ENCODE measurements at regions not wholly inside any gene's neighbourhood (a gene's known extent, or its start where the extent isn't known, plus 50 kb on each side); places are given as distances from the start of the nearest gene placed in this dataset.
"Not testable (repeated sequence)": the region's sequence is repeated elsewhere in the genome, so short reads cannot be mapped to it uniquely, and the experiment has no call there.

DNA sequence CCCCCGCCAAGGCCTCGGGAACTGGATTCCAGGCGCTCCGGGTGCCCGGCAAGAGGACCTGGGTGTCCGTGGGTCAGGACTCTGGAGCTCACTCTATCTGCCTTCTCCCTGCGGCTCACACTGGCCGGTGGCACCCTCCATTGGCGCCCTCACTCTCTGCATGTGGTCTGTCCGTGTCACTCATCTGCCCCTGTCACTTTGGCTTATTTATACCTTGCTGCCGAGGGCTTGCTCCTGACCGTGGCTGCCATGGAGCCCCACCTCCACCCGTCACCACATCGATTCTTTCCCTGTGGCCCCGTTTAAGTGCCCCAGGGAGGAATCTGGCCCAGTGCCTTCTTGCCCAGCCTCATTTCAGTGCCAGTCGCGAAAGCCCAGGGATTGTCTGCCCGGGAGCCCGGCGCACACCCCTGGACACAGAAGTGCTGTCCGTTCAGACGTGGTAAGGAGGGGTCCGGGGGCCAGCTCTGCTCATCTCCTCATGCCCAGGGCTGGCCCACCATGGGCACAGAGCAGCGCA lies 113.5 kb downstream of the NPIPB11 start:
- H3K4me2 ChIP-seq (ENCODE audit: low read length); H3K9me3 ChIP-seq (ENCODE audit: low read length); H3K9me2 ChIP-seq (ENCODE audit: insufficient read depth, low read length); intact Hi-C loops (cut with micrococcal nuclease; ENCODE audit: unreplicated experiment); BruUV-seq (replicated peaks); DNase-seq (ENCODE audit: low spot score); H3K4me3 ChIP-seq (ENCODE audit: low read depth, low read length, poor library complexity, severe bottlenecking); H2AFZ ChIP-seq (ENCODE audit: low read length); CTCF ChIA-PET (ENCODE audit: unreplicated experiment); POLR2A ChIA-PET; H4K20me1 ChIP-seq (ENCODE audit: insufficient read depth, low read length); H3K27ac ChIP-seq (ENCODE audit: low read depth, low read length, poor library complexity, severe bottlenecking); H3K79me2 ChIP-seq (ENCODE audit: insufficient read depth, low read depth, low read length); H3K36me3 ChIP-seq (ENCODE audit: insufficient read depth, low read length): not testable (repeated sequence)
- peaks cover 19% of the 10 kb centered on the region for H3K4me1 ChIP-seq (ENCODE audit: insufficient read depth, low read length, poor library complexity, severe bottlenecking)

DNA sequence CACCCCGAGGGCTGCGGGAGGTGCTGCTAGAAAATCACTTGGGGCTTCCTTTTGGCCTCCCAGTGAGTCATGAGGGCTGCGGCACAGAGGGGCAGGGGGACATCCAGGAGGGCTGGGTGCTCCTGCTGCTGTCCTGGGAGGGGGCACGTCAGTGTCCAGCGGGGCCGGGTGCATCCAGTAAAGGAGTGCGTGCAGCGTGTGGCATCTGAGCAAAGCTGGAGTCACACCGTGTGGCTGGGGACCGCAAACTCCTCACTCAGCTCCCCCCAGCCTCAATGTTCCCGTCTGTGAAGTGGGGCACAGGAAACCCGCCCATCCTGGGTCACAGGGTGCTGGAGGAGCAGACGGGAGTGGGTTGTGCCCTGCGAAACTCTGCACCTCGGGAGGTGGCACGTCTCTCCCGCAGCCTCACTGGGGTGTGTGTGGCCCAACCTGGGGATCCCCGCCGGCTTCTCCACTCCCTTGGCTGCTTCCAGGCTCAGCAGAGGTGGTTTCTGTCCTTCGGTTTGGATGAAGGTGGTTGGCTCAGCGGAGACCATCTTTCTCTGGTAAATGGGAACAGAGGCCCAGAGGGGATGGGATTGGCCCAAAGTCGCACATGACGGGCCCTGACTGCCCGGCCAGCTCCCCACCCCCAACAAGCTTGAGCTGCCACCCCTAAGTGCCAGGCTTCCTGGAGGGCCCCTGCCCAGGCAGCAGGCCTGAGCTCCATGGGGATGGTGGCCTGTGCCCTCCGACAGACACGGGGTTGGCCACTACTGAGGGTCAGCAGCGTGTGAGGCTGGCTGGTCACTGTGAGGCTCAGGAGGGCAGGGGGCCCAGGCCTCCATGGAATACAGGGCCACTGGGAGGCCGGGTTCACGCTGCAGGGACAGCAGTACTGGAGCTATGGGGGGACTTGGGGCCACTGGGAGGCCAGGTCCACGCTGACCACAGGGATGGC lies 114.9 kb downstream of the NPIPB11 start:
- H3K36me3 ChIP-seq (ENCODE audit: insufficient read depth, low read length); H3K27ac ChIP-seq (ENCODE audit: low read depth, low read length, poor library complexity, severe bottlenecking); intact Hi-C loops (cut with micrococcal nuclease; ENCODE audit: unreplicated experiment); POLR2A ChIA-PET; DNase-seq (ENCODE audit: low spot score); CTCF ChIA-PET (ENCODE audit: unreplicated experiment); H3K79me2 ChIP-seq (ENCODE audit: insufficient read depth, low read depth, low read length); H3K9me2 ChIP-seq (ENCODE audit: insufficient read depth, low read length); H3K4me2 ChIP-seq (ENCODE audit: low read length); H3K9me3 ChIP-seq (ENCODE audit: low read length); H2AFZ ChIP-seq (ENCODE audit: low read length); H4K20me1 ChIP-seq (ENCODE audit: insufficient read depth, low read length); H3K4me3 ChIP-seq (ENCODE audit: low read depth, low read length, poor library complexity, severe bottlenecking); BruUV-seq (replicated peaks): not testable (repeated sequence)
- H3K4me1 ChIP-seq (ENCODE audit: insufficient read depth, low read length, poor library complexity, severe bottlenecking): peaks cover 19% of the 10 kb centered on the region

DNA sequence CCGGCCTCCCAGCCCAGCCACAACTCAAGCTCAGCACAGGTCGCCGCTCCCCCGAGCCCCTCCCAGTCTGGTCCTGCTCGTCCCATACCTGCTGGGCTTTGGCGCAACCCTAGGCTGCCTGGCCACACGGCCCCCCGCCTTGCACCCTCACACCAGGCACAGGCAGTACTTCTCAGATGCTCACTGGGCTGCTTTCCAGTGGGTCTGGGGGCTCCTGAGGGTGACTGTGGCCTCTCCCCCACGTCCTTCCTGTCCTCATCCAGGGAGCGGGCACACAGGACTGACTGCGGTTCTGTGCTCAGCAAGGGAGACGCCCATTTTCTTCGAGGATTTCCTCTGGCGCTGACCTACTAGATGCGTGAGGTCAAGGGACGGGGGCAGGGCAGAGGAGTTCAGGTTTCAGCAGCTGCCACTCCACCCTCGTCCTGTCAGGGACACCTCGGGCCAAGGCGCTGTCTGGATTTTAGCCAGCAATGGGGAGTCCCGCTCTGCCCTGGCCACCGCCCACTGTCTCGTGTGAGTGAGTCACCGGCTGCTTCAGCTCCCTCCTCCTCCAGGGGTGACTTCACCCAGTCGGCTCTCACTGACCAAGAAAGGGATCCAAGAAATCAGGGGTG lies 115.8 kb downstream of the NPIPB11 start:
- TF ChIP-seq EZH2phosphoT487 (IDR thresholded peaks at IDR 0.05; ENCODE audit: borderline replicate concordance, low read depth, low read length): no peak
- TF ChIP-seq, protein P1, sequence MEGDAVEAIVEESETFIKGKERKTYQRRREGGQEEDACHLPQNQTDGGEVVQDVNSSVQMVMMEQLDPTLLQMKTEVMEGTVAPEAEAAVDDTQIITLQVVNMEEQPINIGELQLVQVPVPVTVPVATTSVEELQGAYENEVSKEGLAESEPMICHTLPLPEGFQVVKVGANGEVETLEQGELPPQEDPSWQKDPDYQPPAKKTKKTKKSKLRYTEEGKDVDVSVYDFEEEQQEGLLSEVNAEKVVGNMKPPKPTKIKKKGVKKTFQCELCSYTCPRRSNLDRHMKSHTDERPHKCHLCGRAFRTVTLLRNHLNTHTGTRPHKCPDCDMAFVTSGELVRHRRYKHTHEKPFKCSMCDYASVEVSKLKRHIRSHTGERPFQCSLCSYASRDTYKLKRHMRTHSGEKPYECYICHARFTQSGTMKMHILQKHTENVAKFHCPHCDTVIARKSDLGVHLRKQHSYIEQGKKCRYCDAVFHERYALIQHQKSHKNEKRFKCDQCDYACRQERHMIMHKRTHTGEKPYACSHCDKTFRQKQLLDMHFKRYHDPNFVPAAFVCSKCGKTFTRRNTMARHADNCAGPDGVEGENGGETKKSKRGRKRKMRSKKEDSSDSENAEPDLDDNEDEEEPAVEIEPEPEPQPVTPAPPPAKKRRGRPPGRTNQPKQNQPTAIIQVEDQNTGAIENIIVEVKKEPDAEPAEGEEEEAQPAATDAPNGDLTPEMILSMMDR (conservative IDR thresholded peaks at IDR 0.05; ENCODE audit: low read length): no peak
- BruUV-seq (replicated peaks): no TSS peak
- Histone ChIP-seq H3K4me1 (ENCODE audit: insufficient read depth, low read length, poor library complexity, severe bottlenecking) (peaks cover 10% of the 10 kb centered on the region), H3K9me3 (ENCODE audit: low read length) (no peaks in the 10 kb centered on the region), H2AFZ (ENCODE audit: low read length) (no peak overlapping the region), H3K27ac (ENCODE audit: low read depth, low read length, poor library complexity, severe bottlenecking) (no peak overlapping the region), H4K20me1 (ENCODE audit: insufficient read depth, low read length) (no peaks in the 10 kb centered on the region), H3K4me3 (ENCODE audit: low read depth, low read length, poor library complexity, severe bottlenecking) (no peak overlapping the region), H3K4me2 (ENCODE audit: low read length) (no peak overlapping the region), H3K36me3 (ENCODE audit: insufficient read depth, low read length) (no peaks in the 10 kb centered on the region), H3K9me2 (ENCODE audit: insufficient read depth, low read length) (no peaks in the 10 kb centered on the region), H3K79me2 (ENCODE audit: insufficient read depth, low read depth, low read length) (no peaks in the 10 kb centered on the region)
- POLR2A ChIA-PET: no interaction called here
- intact Hi-C loops (cut with micrococcal nuclease; ENCODE audit: unreplicated experiment): no loop called here
- CTCF ChIA-PET (ENCODE audit: unreplicated experiment): no interaction called here
- DNase-seq (ENCODE audit: low spot score): no peak

DNA sequence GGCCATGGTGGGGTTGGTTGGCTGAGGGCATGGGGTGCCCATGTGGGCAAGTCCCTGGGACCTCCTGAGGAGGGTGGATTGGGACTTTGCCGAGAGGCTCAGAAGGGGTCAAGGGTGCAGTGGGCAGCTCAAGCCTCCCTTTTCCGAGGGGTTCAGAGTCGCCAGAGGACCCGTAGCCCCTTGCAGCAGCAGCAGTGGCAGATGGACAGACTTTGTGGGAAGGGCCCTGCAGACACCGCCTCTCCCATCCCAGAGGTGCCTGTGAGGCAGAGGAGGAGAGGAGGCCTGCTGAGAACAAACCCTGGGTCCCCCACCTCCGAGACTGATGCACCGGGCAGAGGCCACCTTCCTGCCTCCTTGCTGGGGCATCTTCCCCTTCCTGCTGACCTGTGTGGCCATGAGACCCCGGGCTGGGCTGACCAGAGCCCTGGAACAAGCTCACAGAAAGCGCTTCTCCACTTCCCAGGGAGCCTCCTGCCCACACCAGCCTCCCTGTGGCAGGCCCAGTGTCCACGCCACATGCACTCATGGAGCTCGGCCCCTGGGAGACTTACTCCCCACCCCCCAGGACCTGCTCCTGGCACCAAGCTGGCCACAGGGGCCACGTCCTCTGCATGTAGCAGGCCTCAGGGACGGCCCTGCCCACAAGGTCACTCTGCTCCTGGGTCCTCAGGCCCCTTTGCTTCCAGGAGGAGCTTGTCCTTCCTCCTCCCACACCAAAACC lies 116.8 kb downstream of the NPIPB11 start:
- H3K4me2 ChIP-seq (ENCODE audit: low read length); H3K4me1 ChIP-seq (ENCODE audit: insufficient read depth, low read length, poor library complexity, severe bottlenecking); H3K4me3 ChIP-seq (ENCODE audit: low read depth, low read length, poor library complexity, severe bottlenecking); H3K36me3 ChIP-seq (ENCODE audit: insufficient read depth, low read length); BruUV-seq (replicated peaks); H3K27ac ChIP-seq (ENCODE audit: low read depth, low read length, poor library complexity, severe bottlenecking); H3K79me2 ChIP-seq (ENCODE audit: insufficient read depth, low read depth, low read length); H3K9me3 ChIP-seq (ENCODE audit: low read length); H4K20me1 ChIP-seq (ENCODE audit: insufficient read depth, low read length); H3K9me2 ChIP-seq (ENCODE audit: insufficient read depth, low read length); DNase-seq (ENCODE audit: low spot score); CTCF ChIA-PET (ENCODE audit: unreplicated experiment); H2AFZ ChIP-seq (ENCODE audit: low read length); intact Hi-C loops (cut with micrococcal nuclease; ENCODE audit: unreplicated experiment): not testable (repeated sequence)
- POLR2A ChIA-PET: interaction anchor here (0.6 kb wide), 1 partner anchor 358 kb away, joined by 4 read pairs; the partner anchor contains the start of gene CD19

DNA sequence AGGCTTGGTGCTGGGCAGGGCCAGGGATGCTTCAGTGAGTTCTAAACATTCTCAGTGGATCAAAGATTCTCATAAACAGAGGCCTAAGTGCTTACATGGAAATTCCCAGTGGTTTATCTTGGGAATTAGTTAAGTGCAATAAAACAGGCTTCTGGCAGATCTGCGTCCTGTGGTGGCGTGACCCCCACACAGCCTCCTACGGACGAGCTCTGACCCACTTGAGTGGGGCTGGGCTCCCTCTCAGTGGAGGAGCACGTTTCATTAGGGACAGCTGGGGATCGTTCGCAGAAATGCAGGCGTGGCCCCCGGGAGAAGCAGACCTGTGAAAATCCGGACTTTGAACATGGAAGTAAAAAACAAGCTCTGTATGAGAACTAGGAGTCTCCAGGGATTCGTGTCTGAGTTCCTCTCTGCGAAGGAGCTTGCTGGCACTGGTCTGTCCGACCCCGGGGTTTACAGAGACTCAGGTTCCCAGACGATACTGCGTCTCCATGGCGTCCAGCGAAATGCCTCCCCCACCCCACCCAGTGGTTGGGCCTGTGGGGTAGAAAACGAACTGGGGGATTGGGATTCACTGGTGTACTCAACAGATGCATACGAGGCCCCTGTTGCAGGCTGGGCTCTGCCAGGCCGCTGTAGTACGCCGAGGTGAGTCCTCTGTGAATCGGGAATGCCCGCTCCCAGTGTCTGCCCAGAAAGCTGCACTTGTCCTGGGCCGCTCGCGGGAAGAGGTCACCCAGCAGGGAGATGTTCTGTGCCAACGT lies 117.6 kb downstream of the NPIPB11 start:
- CTCF ChIA-PET (ENCODE audit: unreplicated experiment); H4K20me1 ChIP-seq (ENCODE audit: insufficient read depth, low read length); intact Hi-C loops (cut with micrococcal nuclease; ENCODE audit: unreplicated experiment); H3K9me3 ChIP-seq (ENCODE audit: low read length); H3K27ac ChIP-seq (ENCODE audit: low read depth, low read length, poor library complexity, severe bottlenecking); H2AFZ ChIP-seq (ENCODE audit: low read length); H3K4me1 ChIP-seq (ENCODE audit: insufficient read depth, low read length, poor library complexity, severe bottlenecking); H3K4me3 ChIP-seq (ENCODE audit: low read depth, low read length, poor library complexity, severe bottlenecking); H3K9me2 ChIP-seq (ENCODE audit: insufficient read depth, low read length); H3K36me3 ChIP-seq (ENCODE audit: insufficient read depth, low read length); DNase-seq (ENCODE audit: low spot score); BruUV-seq (replicated peaks); H3K4me2 ChIP-seq (ENCODE audit: low read length); H3K79me2 ChIP-seq (ENCODE audit: insufficient read depth, low read depth, low read length): not testable (repeated sequence)
- POLR2A ChIA-PET: interaction anchor here (0.6 kb wide), 1 partner anchor 357 kb away, joined by 4 read pairs; the partner anchor contains the start of gene CD19
